Hepatocyte (in vitro differentiated cells): ENCODE measurements at regions not wholly inside any gene's neighbourhood (a gene's known extent, or its start where the extent isn't known, plus 50 kb on each side); places are given as distances from the start of the nearest gene placed in this dataset.

Experiments used
- EZH2 ChIP-seq: fragments of 200-600 bp; sonication (generic); IDR thresholded peaks from 2 replicates; pipeline ENCODE4 v1.6.1; 2016; ENCODE audit warnings: antibody characterized with exemption, mild to moderate bottlenecking, borderline replicate concordance
- EZH2phosphoT487 ChIP-seq: fragments of 200-600 bp; sonication (generic); IDR thresholded peaks from one replicate; pipeline ENCODE4 v1.6.1; 2018; ENCODE audit warnings: antibody characterized with exemption, mild to moderate bottlenecking, low read depth, moderate library complexity; ENCODE audit not compliant: unreplicated experiment, severe bottlenecking
- TF ChIP-seq, protein P1 (sequence below): fragments of 200-600 bp; sonication (generic); IDR thresholded peaks from 2 replicates; pipeline ENCODE4 v1.5.1; 2016; ENCODE audit warnings: antibody characterized with exemption, mild to moderate bottlenecking; ENCODE audit not compliant: poor library complexity

DNA sequence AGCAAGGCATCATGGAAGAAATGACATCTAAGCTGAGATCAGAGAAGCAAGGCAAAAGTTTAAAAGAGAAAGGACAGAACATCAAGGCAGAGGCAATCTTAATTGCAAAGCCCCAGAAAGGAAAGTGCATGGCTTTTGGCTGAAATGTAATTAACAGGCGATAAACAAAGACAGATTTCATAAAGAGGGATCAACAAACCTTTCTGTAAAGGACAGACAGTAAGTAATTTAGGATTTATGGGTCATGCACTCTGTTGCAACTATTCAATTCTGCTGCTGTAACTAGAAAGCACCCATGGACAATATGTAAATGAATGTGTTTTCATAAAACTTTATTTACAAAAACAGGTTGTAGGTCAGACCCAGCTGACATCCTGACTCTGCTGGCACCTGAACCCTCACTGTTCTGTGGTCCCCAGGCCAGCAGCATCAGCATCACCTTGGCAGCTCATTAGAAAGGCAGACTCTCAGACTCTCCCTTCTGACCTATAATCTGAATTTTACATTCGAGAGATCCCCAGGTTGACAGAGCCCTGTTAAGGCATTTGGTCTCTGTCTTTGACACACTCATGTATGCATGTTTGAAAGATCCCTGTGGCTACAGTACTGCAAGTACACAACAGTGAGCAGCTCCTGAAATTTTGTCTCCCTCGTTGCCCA, 362.9 kb upstream of the NFE2L3 start:
- TF ChIP-seq, protein P1, sequence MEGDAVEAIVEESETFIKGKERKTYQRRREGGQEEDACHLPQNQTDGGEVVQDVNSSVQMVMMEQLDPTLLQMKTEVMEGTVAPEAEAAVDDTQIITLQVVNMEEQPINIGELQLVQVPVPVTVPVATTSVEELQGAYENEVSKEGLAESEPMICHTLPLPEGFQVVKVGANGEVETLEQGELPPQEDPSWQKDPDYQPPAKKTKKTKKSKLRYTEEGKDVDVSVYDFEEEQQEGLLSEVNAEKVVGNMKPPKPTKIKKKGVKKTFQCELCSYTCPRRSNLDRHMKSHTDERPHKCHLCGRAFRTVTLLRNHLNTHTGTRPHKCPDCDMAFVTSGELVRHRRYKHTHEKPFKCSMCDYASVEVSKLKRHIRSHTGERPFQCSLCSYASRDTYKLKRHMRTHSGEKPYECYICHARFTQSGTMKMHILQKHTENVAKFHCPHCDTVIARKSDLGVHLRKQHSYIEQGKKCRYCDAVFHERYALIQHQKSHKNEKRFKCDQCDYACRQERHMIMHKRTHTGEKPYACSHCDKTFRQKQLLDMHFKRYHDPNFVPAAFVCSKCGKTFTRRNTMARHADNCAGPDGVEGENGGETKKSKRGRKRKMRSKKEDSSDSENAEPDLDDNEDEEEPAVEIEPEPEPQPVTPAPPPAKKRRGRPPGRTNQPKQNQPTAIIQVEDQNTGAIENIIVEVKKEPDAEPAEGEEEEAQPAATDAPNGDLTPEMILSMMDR: no peak
- TF ChIP-seq EZH2 (no peak), EZH2phosphoT487 (no peak)
